ENCODE measurements at regions not wholly inside any gene's neighbourhood (a gene's known extent, or its start where the extent isn't known, plus 50 kb on each side); places are given as distances from the start of the nearest gene placed in this dataset.

DNA sequence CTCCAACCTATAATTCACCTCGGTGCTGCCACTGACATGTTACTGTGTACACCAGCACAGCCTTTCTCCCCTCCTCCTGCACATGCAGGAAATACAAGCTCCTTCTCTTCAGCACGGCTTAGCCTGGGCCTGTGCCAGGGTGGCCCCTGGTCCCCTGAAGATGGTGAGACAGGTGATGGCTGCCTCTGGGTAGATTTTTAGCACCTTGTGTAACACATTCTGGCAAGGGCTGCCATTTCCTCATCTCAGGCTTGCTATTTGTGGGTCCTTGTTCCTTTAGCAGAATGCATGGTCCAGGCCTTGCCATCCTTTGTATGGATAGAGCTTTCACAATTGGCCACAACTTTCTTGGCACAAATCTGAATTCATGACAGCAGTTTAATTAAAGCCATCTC is 151.3 kb downstream of the CDC5L start:
- Histone ChIP-seq H3K36me3 (ENCODE audit: insufficient read depth, low read length) (no peaks in the 10 kb centered on the region), H3K4me3 (ENCODE audit: low read length) (no peak overlapping the region), H3K27me3 (ENCODE audit: insufficient read depth, low read depth, low read length) (peaks cover 40% of the 10 kb centered on the region), H3K9me3 (ENCODE audit: low read length) (no peaks in the 10 kb centered on the region), H3K9me2 (ENCODE audit: insufficient read depth, low read length) (no peaks in the 10 kb centered on the region), H2AFZ (ENCODE audit: low read depth, low read length) (no peak overlapping the region), H3K27ac (ENCODE audit: low read length) (no peak overlapping the region), H4K20me1 (ENCODE audit: insufficient read depth) (no peaks in the 10 kb centered on the region), H3K4me2 (ENCODE audit: low read length) (no peak overlapping the region), H3K9ac (ENCODE audit: low read length) (no peak overlapping the region), H3F3A (ENCODE audit: insufficient read depth, low read length, poor library complexity, severe bottlenecking) (no peaks in the 10 kb centered on the region), H3K79me2 (replicated peaks; ENCODE audit: insufficient read depth, low read length) (no peaks in the 10 kb centered on the region)
- TF ChIP-seq SMC3 (conservative IDR thresholded peaks at IDR 0.05; ENCODE audit: poor library complexity) (no peak), TAF1 (IDR thresholded peaks at IDR 0.05; ENCODE audit: low read depth) (no peak), RAD21 (conservative IDR thresholded peaks at IDR 0.05) (no peak), EP300 (conservative IDR thresholded peaks at IDR 0.05; ENCODE audit: poor library complexity, severe bottlenecking) (no peak), MXI1 (conservative IDR thresholded peaks at IDR 0.05; ENCODE audit: poor library complexity, severe bottlenecking) (no peak), EZH2 (IDR thresholded peaks at IDR 0.05; ENCODE audit: borderline replicate concordance, insufficient read depth, low read length, poor library complexity, severe bottlenecking) (no peak), POLR2AphosphoS5 (IDR thresholded peaks at IDR 0.05) (no peak)
- TF ChIP-seq, protein P1, sequence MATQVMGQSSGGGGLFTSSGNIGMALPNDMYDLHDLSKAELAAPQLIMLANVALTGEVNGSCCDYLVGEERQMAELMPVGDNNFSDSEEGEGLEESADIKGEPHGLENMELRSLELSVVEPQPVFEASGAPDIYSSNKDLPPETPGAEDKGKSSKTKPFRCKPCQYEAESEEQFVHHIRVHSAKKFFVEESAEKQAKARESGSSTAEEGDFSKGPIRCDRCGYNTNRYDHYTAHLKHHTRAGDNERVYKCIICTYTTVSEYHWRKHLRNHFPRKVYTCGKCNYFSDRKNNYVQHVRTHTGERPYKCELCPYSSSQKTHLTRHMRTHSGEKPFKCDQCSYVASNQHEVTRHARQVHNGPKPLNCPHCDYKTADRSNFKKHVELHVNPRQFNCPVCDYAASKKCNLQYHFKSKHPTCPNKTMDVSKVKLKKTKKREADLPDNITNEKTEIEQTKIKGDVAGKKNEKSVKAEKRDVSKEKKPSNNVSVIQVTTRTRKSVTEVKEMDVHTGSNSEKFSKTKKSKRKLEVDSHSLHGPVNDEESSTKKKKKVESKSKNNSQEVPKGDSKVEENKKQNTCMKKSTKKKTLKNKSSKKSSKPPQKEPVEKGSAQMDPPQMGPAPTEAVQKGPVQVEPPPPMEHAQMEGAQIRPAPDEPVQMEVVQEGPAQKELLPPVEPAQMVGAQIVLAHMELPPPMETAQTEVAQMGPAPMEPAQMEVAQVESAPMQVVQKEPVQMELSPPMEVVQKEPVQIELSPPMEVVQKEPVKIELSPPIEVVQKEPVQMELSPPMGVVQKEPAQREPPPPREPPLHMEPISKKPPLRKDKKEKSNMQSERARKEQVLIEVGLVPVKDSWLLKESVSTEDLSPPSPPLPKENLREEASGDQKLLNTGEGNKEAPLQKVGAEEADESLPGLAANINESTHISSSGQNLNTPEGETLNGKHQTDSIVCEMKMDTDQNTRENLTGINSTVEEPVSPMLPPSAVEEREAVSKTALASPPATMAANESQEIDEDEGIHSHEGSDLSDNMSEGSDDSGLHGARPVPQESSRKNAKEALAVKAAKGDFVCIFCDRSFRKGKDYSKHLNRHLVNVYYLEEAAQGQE (IDR thresholded peaks at IDR 0.05; ENCODE audit: borderline replicate concordance) = no peak
- TF ChIP-seq, protein P2, sequence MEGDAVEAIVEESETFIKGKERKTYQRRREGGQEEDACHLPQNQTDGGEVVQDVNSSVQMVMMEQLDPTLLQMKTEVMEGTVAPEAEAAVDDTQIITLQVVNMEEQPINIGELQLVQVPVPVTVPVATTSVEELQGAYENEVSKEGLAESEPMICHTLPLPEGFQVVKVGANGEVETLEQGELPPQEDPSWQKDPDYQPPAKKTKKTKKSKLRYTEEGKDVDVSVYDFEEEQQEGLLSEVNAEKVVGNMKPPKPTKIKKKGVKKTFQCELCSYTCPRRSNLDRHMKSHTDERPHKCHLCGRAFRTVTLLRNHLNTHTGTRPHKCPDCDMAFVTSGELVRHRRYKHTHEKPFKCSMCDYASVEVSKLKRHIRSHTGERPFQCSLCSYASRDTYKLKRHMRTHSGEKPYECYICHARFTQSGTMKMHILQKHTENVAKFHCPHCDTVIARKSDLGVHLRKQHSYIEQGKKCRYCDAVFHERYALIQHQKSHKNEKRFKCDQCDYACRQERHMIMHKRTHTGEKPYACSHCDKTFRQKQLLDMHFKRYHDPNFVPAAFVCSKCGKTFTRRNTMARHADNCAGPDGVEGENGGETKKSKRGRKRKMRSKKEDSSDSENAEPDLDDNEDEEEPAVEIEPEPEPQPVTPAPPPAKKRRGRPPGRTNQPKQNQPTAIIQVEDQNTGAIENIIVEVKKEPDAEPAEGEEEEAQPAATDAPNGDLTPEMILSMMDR (IDR thresholded peaks at IDR 0.05; ENCODE audit: poor library complexity, severe bottlenecking) = no peak

DNA sequence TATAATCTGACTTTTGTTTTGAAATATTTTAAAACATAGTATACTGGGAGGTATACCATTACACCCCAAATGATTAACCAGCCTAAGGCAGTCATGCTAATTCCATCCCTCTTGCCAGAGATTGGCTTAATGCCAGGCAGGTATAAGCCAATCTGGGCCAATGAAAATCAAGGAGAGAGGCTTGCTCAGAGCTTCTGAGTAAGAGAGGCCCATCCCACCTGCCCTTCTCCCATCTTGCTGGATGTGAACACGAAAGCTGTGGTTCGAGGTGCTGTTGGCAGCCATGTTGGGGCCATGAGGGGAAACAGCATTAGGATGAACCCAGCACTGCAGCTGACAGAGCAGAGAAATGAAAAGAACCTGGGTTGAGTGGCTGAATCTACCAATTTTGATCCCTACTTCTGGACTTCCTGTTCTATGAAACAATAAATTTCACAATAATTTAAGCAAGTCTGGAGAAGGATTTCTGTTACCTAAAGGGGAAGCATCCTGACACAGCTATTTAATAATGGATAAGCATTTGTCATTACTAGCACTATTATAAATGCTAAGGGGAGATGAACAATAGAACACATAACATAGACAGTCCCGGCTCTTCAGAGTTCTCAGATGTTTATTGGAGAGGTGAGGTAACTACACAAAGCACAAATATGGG is 152.3 kb downstream of the CDC5L start:
- Histone ChIP-seq H3K9me2 (ENCODE audit: insufficient read depth, low read length) (no peaks in the 10 kb centered on the region), H3F3A (ENCODE audit: insufficient read depth, low read length, poor library complexity, severe bottlenecking) (no peaks in the 10 kb centered on the region), H3K4me2 (ENCODE audit: low read length) (no peak overlapping the region), H2AFZ (ENCODE audit: low read depth, low read length) (no peak overlapping the region), H3K27ac (ENCODE audit: low read length) (no peak overlapping the region), H3K9me3 (ENCODE audit: low read length) (no peaks in the 10 kb centered on the region), H3K79me2 (replicated peaks; ENCODE audit: insufficient read depth, low read length) (no peaks in the 10 kb centered on the region), H3K4me3 (ENCODE audit: low read length) (no peak overlapping the region), H3K27me3 (ENCODE audit: insufficient read depth, low read depth, low read length) (peaks cover 49% of the 10 kb centered on the region), H4K20me1 (ENCODE audit: insufficient read depth) (no peaks in the 10 kb centered on the region), H3K36me3 (ENCODE audit: insufficient read depth, low read length) (no peaks in the 10 kb centered on the region), H3K9ac (ENCODE audit: low read length) (no peak overlapping the region)
- TF ChIP-seq MXI1 (conservative IDR thresholded peaks at IDR 0.05; ENCODE audit: poor library complexity, severe bottlenecking) (no peak), RAD21 (conservative IDR thresholded peaks at IDR 0.05) (no peak), EZH2 (IDR thresholded peaks at IDR 0.05; ENCODE audit: borderline replicate concordance, insufficient read depth, low read length, poor library complexity, severe bottlenecking) (no peak), POLR2AphosphoS5 (IDR thresholded peaks at IDR 0.05) (no peak), EP300 (conservative IDR thresholded peaks at IDR 0.05; ENCODE audit: poor library complexity, severe bottlenecking) (no peak), TAF1 (IDR thresholded peaks at IDR 0.05; ENCODE audit: low read depth) (no peak), SMC3 (conservative IDR thresholded peaks at IDR 0.05; ENCODE audit: poor library complexity) (no peak)
- TF ChIP-seq, protein P1 (IDR thresholded peaks at IDR 0.05; ENCODE audit: borderline replicate concordance) = no peak
- TF ChIP-seq, protein P2 (IDR thresholded peaks at IDR 0.05; ENCODE audit: poor library complexity, severe bottlenecking) = no peak

Measured in neural cell (in vitro differentiated cells).